ENCODE measurements at regions not wholly inside any gene's neighbourhood (a gene's known extent, or its start where the extent isn't known, plus 50 kb on each side); places are given as distances from the start of the nearest gene placed in this dataset.

GRCh38 chr4:175129797-175130196 is 211.6 kb downstream of the ADAM29 start:
- TF ChIP-seq EHMT2 (IDR thresholded peaks at IDR 0.05; ENCODE audit: low read depth) (no peak), RAD21 (conservative IDR thresholded peaks at IDR 0.05 in 1 of 2, IDR thresholded peaks at IDR 0.05 in 1 of 2) (no peak)
- TF ChIP-seq, protein P1, sequence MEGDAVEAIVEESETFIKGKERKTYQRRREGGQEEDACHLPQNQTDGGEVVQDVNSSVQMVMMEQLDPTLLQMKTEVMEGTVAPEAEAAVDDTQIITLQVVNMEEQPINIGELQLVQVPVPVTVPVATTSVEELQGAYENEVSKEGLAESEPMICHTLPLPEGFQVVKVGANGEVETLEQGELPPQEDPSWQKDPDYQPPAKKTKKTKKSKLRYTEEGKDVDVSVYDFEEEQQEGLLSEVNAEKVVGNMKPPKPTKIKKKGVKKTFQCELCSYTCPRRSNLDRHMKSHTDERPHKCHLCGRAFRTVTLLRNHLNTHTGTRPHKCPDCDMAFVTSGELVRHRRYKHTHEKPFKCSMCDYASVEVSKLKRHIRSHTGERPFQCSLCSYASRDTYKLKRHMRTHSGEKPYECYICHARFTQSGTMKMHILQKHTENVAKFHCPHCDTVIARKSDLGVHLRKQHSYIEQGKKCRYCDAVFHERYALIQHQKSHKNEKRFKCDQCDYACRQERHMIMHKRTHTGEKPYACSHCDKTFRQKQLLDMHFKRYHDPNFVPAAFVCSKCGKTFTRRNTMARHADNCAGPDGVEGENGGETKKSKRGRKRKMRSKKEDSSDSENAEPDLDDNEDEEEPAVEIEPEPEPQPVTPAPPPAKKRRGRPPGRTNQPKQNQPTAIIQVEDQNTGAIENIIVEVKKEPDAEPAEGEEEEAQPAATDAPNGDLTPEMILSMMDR (IDR thresholded peaks at IDR 0.05): no peak
- TF ChIP-seq, protein P2, sequence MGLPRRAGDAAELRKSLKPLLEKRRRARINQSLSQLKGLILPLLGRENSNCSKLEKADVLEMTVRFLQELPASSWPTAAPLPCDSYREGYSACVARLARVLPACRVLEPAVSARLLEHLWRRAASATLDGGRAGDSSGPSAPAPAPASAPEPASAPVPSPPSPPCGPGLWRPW (IDR thresholded peaks at IDR 0.05): no peak
- TF ChIP-seq, protein P3, sequence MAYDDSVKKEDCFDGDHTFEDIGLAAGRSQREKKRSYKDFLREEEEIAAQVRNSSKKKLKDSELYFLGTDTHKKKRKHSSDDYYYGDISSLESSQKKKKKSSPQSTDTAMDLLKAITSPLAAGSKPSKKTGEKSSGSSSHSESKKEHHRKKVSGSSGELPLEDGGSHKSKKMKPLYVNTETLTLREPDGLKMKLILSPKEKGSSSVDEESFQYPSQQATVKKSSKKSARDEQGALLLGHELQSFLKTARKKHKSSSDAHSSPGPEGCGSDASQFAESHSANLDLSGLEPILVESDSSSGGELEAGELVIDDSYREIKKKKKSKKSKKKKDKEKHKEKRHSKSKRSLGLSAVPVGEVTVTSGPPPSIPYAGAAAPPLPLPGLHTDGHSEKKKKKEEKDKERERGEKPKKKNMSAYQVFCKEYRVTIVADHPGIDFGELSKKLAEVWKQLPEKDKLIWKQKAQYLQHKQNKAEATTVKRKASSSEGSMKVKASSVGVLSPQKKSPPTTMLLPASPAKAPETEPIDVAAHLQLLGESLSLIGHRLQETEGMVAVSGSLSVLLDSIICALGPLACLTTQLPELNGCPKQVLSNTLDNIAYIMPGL (CRISPR knock-in tag; IDR thresholded peaks at IDR 0.05; ENCODE audit: borderline replicate concordance): no peak
